ENCODE measurements at regions not wholly inside any gene's neighbourhood (a gene's known extent, or its start where the extent isn't known, plus 50 kb on each side); places are given as distances from the start of the nearest gene placed in this dataset.

DNA sequence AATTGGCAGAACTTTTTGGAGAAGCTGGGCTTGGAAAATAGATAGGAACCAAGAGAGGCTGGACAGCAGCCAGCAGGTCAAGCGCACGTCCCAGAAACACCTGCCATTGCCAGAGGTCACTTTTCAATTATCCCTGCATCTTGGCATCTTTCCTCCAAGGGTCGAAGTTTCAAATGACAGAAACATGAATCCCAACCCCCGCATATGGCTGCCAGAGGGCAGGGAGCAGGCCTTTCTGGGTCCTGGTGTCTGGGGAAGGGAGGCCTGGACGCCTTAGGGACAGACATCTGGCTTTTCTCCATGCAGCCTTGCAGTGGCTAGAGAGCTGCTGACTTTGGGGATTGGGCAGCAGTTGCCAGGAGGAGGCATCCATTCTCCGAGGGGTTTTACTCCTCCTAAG is 164.5 kb upstream of the TPM1 start:
- no peak for DNase-seq

GRCh38 chr15:62879770-62880169 is 162.8 kb upstream of the TPM1 start:
- DNase-seq = no peak

GRCh38 chr15:62880278-62880677 is 162.3 kb upstream of the TPM1 start:
- no peak for DNase-seq

- DNase-seq = no peak
Observed at GRCh38 chr15:62881056-62881455, 161.5 kb upstream of the TPM1 start.

- no peak for DNase-seq
Observed at GRCh38 chr15:62883938-62884479, 158.5 kb upstream of the TPM1 start.

DNA sequence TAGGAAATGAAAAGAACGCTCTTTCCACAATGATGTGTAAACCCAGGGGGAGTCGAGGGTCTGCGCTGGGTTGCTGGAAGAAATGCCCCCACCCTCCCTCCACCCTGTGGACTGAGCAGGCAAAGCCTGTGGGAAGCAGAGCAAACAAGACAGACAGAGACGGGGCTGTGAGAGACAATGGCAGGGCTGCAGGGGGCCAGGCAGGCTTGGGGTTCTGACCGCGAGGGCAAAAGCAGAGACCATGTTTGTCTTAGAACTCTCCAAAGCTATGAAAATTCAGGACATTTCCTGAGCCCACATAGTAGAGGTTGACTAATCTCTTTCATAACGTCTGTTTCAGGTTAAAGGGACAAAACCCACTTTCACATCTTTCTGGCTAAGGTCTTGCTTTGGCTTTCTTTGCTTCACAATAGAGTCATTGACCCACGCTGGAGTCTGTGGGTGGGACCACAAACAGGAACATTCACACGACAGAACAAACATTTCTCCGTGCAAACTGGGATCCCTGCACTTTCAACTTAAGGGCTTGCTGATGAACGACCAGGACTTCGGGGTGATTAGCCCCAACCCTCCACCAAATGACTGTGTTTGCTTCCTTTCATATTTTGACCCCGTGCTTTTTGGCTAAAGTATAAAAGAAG is 156.0 kb upstream of the TPM1 start:
- no peak for DNase-seq

GRCh38 chr15:62887113-62887570 is 155.4 kb upstream of the TPM1 start:
- DNase-seq = no peak

GRCh38 chr15:62888623-62889022 is 153.9 kb upstream of the TPM1 start:
- no peak for DNase-seq

DNA sequence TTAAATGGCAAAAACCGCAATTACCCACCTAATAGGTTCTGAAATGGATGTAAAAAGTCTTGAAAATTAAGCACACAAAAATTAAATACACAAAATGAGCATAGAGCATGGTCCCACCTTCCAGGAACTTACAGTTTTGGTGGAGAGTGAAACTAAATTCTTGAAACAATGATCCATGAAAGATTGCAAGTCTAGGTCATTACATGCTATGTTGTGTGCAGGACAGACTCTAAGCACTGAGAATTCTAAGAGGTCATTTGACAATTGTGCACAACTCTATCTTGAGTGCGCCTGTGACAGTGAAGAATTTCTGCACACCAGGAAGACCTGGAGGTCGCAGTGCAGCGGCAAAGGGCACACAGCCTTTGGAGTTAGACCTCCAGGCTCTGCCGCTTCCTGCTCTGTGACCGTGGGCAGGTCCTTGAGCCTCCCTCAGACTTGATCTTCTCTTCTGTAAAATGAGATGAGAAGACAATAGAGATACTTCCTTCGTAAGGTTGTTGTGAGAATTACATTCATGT is 153.3 kb upstream of the TPM1 start:
- DNase-seq = no peak

DNA sequence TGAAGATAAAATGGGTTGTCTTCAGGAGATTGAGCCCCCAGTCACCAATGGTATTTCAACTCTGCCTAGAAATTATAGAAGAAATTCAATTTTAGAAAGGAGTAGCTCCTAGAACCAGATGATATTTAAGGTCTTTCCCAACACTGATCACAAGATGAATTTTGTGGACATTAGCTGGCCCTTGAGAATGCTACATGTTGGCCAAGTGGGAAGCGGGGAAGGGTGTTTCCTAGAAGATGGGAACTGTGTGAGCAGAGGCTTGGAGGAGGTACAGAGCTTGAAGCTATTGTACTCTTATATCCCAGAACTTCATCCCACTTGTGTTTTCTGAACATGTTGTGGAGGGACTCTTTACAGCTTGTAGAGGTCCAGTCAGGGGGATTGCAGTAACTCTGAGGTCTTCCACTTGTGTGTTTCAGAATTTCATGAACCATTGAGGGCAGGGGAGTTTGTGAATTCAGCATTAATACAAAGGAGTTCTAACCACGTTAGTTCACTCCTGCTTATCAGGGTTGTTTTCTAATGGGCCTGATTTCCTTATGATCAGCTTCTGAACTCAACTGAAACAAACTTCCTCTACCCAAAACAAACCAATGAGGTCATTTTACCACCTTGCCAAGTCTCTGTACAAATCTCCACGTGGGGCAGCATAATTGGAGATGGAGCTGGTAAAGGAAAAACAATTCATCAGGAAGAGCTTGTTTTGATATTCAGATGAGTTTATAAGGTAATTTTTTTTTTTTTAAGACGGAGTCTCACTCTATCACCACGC is 152.6 kb upstream of the TPM1 start:
- no peak for DNase-seq

DNA sequence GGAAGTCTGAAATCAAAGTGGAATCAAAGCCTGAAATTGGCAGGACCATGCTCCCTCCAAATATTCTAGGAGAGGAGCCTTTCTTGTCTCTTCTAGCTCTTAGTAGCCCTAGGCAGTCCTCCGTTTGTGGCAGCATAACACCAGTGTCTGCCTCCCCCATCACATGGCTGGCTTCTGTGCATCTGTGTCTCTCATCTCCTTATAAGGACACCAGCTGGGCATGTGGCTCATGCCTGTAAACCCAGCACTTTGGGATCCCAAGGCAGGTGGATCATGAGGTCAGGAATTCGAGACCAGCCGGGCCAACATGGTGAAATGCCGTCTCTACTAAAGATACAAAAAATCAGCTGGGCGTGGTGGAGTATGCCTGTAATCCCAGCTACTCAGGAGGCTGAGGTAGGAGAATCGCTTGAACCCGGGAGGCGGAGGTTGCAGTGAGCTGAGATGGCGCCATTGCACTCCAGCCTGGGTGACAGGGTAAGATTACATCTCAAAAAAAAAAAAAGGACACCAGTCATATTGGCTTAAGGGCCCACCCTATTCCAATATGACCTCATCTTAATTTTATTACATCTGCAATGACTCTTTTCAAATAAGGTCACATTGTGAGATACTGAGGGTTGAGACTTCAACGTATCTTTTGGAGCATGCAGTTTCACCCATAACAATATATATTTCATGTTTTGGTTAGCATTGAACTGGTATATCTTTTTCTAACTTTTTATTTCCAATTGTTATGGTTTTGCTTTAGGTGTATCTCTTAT is 148.0 kb upstream of the TPM1 start:
- no peak for DNase-seq

GRCh38 chr15:62895139-62895866 is 147.2 kb upstream of the TPM1 start:
- DNase-seq = no peak

DNA sequence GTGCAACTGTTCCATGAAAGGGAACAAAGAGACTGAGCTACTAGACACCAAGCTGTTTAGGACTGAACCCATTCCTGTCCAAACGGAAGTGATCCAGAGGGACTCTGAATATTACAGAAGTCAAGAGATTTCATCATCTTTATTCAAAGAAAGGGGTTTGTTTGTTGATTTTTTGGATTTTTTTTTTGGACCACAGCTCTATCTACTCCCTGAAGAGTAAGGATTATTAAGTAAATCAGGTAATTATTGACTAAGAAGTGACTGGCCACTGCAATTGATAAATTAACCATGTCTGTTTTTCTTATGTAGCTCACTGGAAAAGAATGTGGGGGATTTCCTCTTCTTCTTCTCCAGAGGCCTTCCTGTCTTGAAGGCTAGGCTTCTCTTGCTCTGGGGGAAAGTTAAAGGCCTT is 146.6 kb upstream of the TPM1 start:
- no peak for DNase-seq

DNA sequence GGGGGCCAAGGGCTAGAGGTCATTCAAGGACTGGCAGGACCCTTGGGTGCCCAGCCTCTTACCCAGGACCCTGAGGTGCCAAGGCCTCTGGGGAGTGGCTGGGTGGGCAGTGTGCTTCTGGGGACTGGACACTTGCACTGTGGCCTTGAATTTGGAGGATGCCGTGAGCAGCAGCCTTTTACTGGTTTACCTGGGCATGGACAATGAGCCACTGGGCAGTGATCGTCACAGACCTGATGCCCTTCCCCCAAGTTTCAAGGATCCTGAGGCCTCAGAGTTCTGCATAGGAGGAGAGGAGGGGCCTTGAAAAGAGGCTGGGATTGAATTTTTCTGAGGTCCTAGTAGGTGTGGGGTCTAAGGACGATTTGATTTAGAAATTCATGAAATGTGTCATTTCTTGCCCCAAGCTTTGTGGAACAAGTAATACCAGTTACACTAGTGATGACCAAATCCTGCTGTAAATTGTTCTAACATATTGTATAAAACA is 146.1 kb upstream of the TPM1 start:
- no peak for DNase-seq

DNA sequence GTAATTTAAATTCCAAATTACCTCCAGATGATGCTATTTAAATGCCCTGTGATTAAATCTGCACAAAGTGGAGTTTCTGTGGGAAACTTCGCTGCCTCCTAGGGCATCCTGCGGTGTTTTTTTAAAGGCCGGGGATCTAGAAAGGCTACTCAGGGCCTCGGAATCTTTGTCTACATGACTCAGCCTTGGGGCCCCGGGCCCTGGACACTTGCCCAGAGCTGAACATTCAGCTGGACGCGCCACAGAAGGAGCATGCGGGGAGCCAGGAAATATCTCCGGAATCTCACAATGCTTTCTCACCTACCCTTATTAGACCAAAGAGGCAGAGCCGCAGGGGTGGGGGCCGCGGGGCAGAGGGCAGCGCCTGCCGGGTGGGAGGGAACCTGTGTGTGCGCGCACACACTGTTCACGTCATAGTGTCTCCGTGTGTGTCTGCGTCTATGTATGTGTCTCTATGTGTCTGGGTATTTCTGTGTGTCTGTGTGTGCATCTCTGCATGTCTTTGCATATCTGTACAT is 145.5 kb upstream of the TPM1 start:
- no peak for DNase-seq

- DNase-seq = no peak
Observed at GRCh38 chr15:62897634-62898033, 144.9 kb upstream of the TPM1 start.

- DNase-seq = no peak
Observed at GRCh38 chr15:62899090-62899493, 143.5 kb upstream of the TPM1 start.

- no peak for DNase-seq
Observed at GRCh38 chr15:62900071-62900802, 142.3 kb upstream of the TPM1 start.

DNA sequence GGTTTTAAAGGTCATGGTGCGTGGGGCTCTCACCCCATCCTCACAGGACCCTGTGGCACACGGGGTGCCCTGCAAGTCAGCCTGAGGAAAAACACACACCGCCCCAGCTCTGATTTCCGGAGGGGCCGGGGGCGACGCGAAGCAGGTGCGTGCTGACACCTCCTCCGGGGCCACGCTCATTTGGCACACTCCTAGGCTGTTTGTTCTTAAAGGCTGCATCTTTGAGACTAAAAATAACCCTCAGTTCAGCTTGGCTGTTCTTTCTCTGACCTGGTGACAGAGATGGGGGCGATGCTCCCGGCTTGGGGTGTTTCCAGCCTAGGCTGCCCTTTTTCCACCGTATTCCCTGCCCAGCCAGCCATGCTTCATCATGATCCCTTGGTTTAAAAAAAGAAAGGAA is 141.5 kb upstream of the TPM1 start:
- DNase-seq = no peak

GRCh38 chr15:62901909-62902546 is 140.5 kb upstream of the TPM1 start:
- no peak for DNase-seq

- DNase-seq = no peak
Observed at GRCh38 chr15:62902821-62903220, 139.7 kb upstream of the TPM1 start.
